ENCODE measurements at regions not wholly inside any gene's neighbourhood (a gene's known extent, or its start where the extent isn't known, plus 50 kb on each side); places are given as distances from the start of the nearest gene placed in this dataset.

GRCh38 chr1:213727853-213728592, 259.8 kb upstream of the PROX1 start:
- TF ChIP-seq POLR2AphosphoS5 (IDR thresholded peaks at IDR 0.05; ENCODE audit: low read depth, low read length): no peak
- TF ChIP-seq TAF1 (IDR thresholded peaks at IDR 0.05; ENCODE audit: borderline replicate concordance, insufficient read depth, low read length): no peak
- TF ChIP-seq FOXP2 (optimal IDR thresholded peaks at IDR 0.05; ENCODE audit: borderline replicate concordance, extremely low read depth, extremely low read length, insufficient read depth): no peak
- no peak for TF ChIP-seq REST (IDR thresholded peaks at IDR 0.05; ENCODE audit: insufficient read depth in 1 of 2, low read depth in 2 of 2, low read length in 2 of 2)
